IMR-90 (cell line): ENCODE measurements at regions not wholly inside any gene's neighbourhood (a gene's known extent, or its start where the extent isn't known, plus 50 kb on each side); places are given as distances from the start of the nearest gene placed in this dataset.

ENCODE experiments used
- ATAC-seq: fragments of 200-7000 bp; cut with Tn5 transposase; 2 replicates; pipeline ENCODE4 v1.9.1; 2020; ENCODE audit warnings: low read depth, mild to moderate bottlenecking, moderate library complexity
- BruUV-seq: library from RNA; stranded (reverse); fragments of 400-500 nt; replicated peaks from 2 replicates; lab custom pipeline; 2021; lab: Mats Ljungman, UMichigan
- CTCF ChIA-PET: fragments of 300-600 bp; formaldehyde crosslinking; extraction: SDS; loops from one replicate; lab custom pipeline; 2021; ENCODE audit warnings: antibody characterized with exemption; lab: Yijun Ruan, JAX
- POLR2A ChIA-PET: fragments of 300-600 bp; sonication (Branson Sonifier 250); formaldehyde crosslinking; loops from one replicate; lab custom pipeline; 2022; ENCODE audit warnings: antibody characterized with exemption; ENCODE audit not compliant: unreplicated experiment; lab: Charles Lee
- DNase-seq: peaks from one replicate; pipeline ENCODE4 v3.0.0; 2013
- H2AFZ ChIP-seq: replicated peaks from 2 replicates; pipeline ENCODE3; 2013; ENCODE audit warnings: low read length, mild to moderate bottlenecking; ENCODE audit not compliant: poor library complexity
- H2AK5ac ChIP-seq: 2 replicates; pipeline ENCODE4 v1.6.1; 2013; ENCODE audit warnings: low read depth, low read length, inconsistent platforms
- H2AK9ac ChIP-seq: replicated peaks from 2 replicates; pipeline ENCODE3; 2013; ENCODE audit warnings: mild to moderate bottlenecking, low read depth, low read length, moderate library complexity; ENCODE audit not compliant: poor library complexity
- H2BK120ac ChIP-seq: 2 replicates; pipeline ENCODE4 v1.6.1; 2013; ENCODE audit warnings: low read depth, low read length, inconsistent platforms
- H2BK15ac ChIP-seq: 3 replicates; pipeline ENCODE4 v1.6.1; 2013; ENCODE audit warnings: low read depth, low read length, inconsistent platforms
- H2BK20ac ChIP-seq: 2 replicates; pipeline ENCODE4 v1.6.1; 2013; ENCODE audit warnings: low read depth, mild to moderate bottlenecking, inconsistent platforms, low read length, moderate library complexity
- H2BK5ac ChIP-seq: 2 replicates; pipeline ENCODE4 v1.6.1; 2013; ENCODE audit warnings: mild to moderate bottlenecking, low read depth, low read length, inconsistent platforms; ENCODE audit not compliant: poor library complexity, severe bottlenecking
- H3K14ac ChIP-seq: replicated peaks from 2 replicates; pipeline ENCODE4 v1.6.1; 2013; ENCODE audit warnings: low read depth, low read length, inconsistent platforms
- H3K18ac ChIP-seq: 2 replicates; pipeline ENCODE4 v1.6.1; 2013; ENCODE audit warnings: low read depth, low read length, control low read depth
- H3K23ac ChIP-seq: 2 replicates; pipeline ENCODE4 v1.6.1; 2013; ENCODE audit warnings: low read depth, low read length, inconsistent platforms
- H3K27ac ChIP-seq: 2 replicates; pipeline ENCODE4 v1.5.1; 2013; ENCODE audit warnings: mild to moderate bottlenecking, control low read depth, low read length; ENCODE audit not compliant: insufficient read depth
- H3K27me3 ChIP-seq: 2 replicates; pipeline ENCODE4 v1.6.1; 2013; ENCODE audit warnings: low read length; ENCODE audit not compliant: control insufficient read depth, insufficient read depth
- H3K36me3 ChIP-seq: 2 replicates; pipeline ENCODE4 v1.6.1; 2013; ENCODE audit warnings: low read length, mixed read lengths; ENCODE audit not compliant: control insufficient read depth, insufficient read depth
- H3K4ac ChIP-seq: 2 replicates; pipeline ENCODE4 v1.6.1; 2013; ENCODE audit warnings: low read depth, low read length, inconsistent platforms
- H3K4me1 ChIP-seq: 2 replicates; pipeline ENCODE4 v1.6.1; 2013; ENCODE audit warnings: low read length, mixed read lengths; ENCODE audit not compliant: control insufficient read depth, insufficient read depth
- H3K4me2 ChIP-seq: 2 replicates; pipeline ENCODE4 v1.6.1; 2013; ENCODE audit warnings: low read depth, mild to moderate bottlenecking, control low read depth, low read length, moderate library complexity
- H3K4me3 ChIP-seq: 2 replicates; pipeline ENCODE4 v1.5.1; 2013; ENCODE audit warnings: low read depth, mild to moderate bottlenecking, control low read depth, low read length, moderate library complexity; ENCODE audit not compliant: insufficient read depth
- H3K56ac ChIP-seq: 2 replicates; pipeline ENCODE4 v1.6.1; 2013; ENCODE audit warnings: low read length, inconsistent platforms; ENCODE audit not compliant: insufficient read depth; ENCODE audit errors: extremely low read depth
- H3K79me1 ChIP-seq, 2 experiments: 2 replicates each; pipeline ENCODE4 v1.6.1; 2013; ENCODE audit warnings: low read length in 2 of 2, inconsistent platforms in 1 of 2, low read depth in 1 of 2
- H3K9ac ChIP-seq: 2 replicates; pipeline ENCODE4 v1.6.1; 2013; ENCODE audit warnings: low read depth, low read length, control low read depth
- H3K9me1 ChIP-seq: 2 replicates; pipeline ENCODE4 v1.6.1; 2013; ENCODE audit warnings: low read length, inconsistent platforms; ENCODE audit not compliant: insufficient read depth
- H3K9me3 ChIP-seq: 2 replicates; pipeline ENCODE4 v1.6.1; 2013; ENCODE audit warnings: low read length; ENCODE audit not compliant: control insufficient read depth, insufficient read depth
- H4K20me1 ChIP-seq: 2 replicates; pipeline ENCODE4 v1.6.1; 2013; ENCODE audit warnings: low read length, inconsistent platforms; ENCODE audit not compliant: insufficient read depth
- H4K5ac ChIP-seq: 2 replicates; pipeline ENCODE4 v1.6.1; 2013; ENCODE audit warnings: mild to moderate bottlenecking, low read depth, low read length, control low read depth
- H4K8ac ChIP-seq, 2 experiments: 2 replicates each; pipeline ENCODE4 v1.6.1; 2013; ENCODE audit warnings: low read depth in 2 of 2, low read length in 2 of 2, control low read depth in 1 of 2, inconsistent platforms in 1 of 2
- H4K91ac ChIP-seq: 2 replicates; pipeline ENCODE4 v1.6.1; 2013; ENCODE audit warnings: low read depth, low read length, inconsistent platforms; ENCODE audit not compliant: insufficient read depth
- BHLHE40 ChIP-seq: fragments of 150-350 bp; IDR thresholded peaks from 2 replicates; pipeline ENCODE4 v1.6.1; 2016; ENCODE audit warnings: mild to moderate bottlenecking, low read depth, low read length
- MAFK ChIP-seq: IDR thresholded peaks from 2 replicates; pipeline ENCODE4 v1.6.1; 2012; ENCODE audit warnings: low read depth, low read length, improper control_type of control experiment
- MAZ ChIP-seq: IDR thresholded peaks from 2 replicates; pipeline ENCODE4 v1.6.1; 2012; ENCODE audit warnings: low read depth, mild to moderate bottlenecking, low read length, improper control_type of control experiment, moderate library complexity, borderline replicate concordance
- NFE2L2 ChIP-seq: fragments of 150-350 bp; IDR thresholded peaks from 2 replicates; pipeline ENCODE4 v1.6.1; 2016; ENCODE audit warnings: low read depth, mild to moderate bottlenecking, low read length
- RCOR1 ChIP-seq: IDR thresholded peaks from 2 replicates; pipeline ENCODE4 v1.6.1; 2012; ENCODE audit warnings: mild to moderate bottlenecking, low read length, improper control_type of control experiment; ENCODE audit not compliant: insufficient replicate concordance
- SMC3 ChIP-seq: fragments of 150-350 bp; IDR thresholded peaks from 2 replicates; pipeline ENCODE4 v1.6.1; 2016; ENCODE audit warnings: low read depth, mild to moderate bottlenecking, antibody characterized with exemption, low read length, moderate library complexity
- WGBS, 2 experiments: methylation state at CpG; one replicate each; pipeline versions ENCODE4 v1.1.5 to v1.1.7; 2013; ENCODE audit warnings: missing lambda C conversion rate in 2 of 2; ENCODE audit not compliant: insufficient read length in 1 of 2; ENCODE audit errors: extremely low coverage in 2 of 2; 5-methylcytosine and 5-hydroxymethylcytosine counted together
- dilution Hi-C: fragments of 300-500 bp; cut with HindIII; formaldehyde crosslinking; loops from one replicate; pipeline ENCODE4 v1.14.3; 2018; ENCODE audit warnings: low sequenced_read_pairs; ENCODE audit not compliant: unreplicated experiment
- in situ Hi-C: fragments of 300-500 bp; cut with MboI; formaldehyde crosslinking; loops from 3 replicates; pipeline ENCODE4 v1.14.3; 2019; ENCODE audit warnings: low sequenced_read_pairs, inconsistent platforms, mixed read lengths
- intact Hi-C: fragments of 100-400 bp; cut with micrococcal nuclease; formaldehyde crosslinking; loops from 2 replicates; pipeline ENCODE4 v1.10.0; 2022
- TF ChIP-seq, protein P1 (sequence below): fragments of 150-350 bp; IDR thresholded peaks from 2 replicates; pipeline ENCODE4 v1.6.1; 2016; ENCODE audit warnings: low read depth, mild to moderate bottlenecking, low read length, moderate library complexity, borderline replicate concordance
- TF ChIP-seq, protein P2 (sequence below): fragments of 150-350 bp; IDR thresholded peaks from 2 replicates; pipeline ENCODE4 v1.6.1; 2017; ENCODE audit warnings: mild to moderate bottlenecking, antibody characterized with exemption, low read length, low read depth
- TF ChIP-seq, protein P3 (sequence below): conservative IDR thresholded peaks from 2 replicates; pipeline ENCODE4 v1.5.1; 2012; ENCODE audit warnings: mild to moderate bottlenecking, low read depth, low read length, improper control_type of control experiment

DNA sequence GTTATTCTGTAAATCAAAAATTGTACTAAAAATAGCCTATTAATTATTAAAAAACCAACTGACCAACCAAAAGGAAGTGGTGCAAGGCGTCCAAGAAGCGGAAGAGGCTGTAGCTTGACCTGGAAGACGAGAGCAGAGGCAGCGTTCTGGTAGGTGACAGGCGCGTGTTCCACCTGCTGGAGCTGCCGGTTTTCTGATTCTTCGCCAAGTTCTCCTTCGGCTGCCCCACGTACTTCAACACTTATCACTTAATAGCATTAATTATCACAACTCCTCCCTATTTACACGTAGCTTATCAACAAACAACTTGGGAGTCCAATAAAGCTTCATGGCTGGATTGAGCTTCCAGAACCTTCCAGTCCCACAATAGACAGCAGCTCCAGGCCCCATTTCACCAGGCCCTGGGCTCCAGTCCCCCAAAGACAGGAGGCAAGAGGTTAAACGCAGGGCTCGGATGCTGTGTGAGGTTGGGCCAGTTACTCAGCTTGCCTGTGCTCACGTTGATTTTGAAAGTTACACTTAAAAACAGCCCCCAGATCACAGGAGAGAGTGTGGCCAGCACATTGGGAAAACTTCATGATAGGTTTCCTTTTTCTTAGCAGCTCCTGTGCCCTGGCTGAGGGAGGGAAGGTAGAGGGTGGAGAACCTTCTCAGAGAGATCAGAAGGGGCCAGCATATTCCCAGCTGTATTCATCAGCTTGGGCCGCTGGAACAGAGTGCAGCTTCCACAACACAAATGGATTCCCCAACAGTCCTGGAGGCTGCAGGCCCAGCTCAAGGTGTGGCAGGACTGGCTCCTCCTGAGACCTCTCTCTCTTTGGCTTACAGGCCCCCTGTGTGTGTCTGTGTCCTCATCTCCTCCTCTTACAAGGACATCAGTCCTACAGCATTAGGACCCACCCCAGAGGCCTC lies 54.2 kb upstream of the FGF3 start (continued):
- no peak for TF ChIP-seq MAZ

DNA sequence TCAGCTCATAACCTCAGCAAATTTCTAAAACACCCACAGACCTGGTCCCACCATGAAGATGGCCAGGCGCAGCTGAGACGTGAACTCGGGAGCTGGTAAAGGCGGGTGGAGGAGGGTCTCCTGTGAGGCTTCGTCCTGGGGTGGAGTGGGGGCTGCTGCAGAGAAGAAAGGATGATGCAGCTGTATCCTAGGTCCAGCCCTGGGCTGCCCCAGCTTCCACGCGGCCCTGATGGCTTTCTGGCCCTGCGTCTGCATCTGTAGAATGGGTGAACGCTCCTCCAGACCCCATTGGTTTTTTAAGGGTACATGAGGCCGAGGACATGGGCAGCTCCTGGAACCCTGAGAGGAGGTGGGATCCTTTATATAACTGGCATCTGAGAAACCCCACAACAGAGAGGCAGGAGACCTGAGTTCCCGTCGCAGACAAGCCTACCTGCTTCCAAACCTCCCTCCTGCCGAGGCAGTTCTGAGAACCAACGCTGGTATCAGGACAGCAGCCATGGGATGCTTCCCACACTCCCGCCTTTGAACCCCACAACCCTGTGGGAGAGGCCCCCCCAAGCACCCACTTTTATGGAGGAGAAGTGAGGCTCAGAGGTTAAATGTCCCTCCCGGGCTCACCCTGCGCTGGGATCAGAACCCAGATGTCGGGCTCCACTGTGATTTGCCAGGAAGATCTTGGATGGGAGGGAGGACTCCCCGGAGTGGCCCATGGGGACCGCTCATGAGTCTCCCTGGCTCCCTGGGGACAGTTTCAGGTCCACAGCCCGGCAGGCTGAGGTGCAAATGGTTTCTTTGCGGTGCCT lies 55.2 kb upstream of the FGF3 start:
- H3K36me3 ChIP-seq = no peaks in the 10 kb centered on the region
- TF ChIP-seq BHLHE40 (no peak), NFE2L2 (no peak), MAFK (no peak), MAZ (no peak), RCOR1 (no peak), SMC3 (no peak)
- TF ChIP-seq, protein P1, sequence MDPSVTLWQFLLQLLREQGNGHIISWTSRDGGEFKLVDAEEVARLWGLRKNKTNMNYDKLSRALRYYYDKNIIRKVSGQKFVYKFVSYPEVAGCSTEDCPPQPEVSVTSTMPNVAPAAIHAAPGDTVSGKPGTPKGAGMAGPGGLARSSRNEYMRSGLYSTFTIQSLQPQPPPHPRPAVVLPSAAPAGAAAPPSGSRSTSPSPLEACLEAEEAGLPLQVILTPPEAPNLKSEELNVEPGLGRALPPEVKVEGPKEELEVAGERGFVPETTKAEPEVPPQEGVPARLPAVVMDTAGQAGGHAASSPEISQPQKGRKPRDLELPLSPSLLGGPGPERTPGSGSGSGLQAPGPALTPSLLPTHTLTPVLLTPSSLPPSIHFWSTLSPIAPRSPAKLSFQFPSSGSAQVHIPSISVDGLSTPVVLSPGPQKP = no peak
- TF ChIP-seq, protein P2, sequence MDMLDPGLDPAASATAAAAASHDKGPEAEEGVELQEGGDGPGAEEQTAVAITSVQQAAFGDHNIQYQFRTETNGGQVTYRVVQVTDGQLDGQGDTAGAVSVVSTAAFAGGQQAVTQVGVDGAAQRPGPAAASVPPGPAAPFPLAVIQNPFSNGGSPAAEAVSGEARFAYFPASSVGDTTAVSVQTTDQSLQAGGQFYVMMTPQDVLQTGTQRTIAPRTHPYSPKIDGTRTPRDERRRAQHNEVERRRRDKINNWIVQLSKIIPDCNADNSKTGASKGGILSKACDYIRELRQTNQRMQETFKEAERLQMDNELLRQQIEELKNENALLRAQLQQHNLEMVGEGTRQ = no peak
- TF ChIP-seq, protein P3, sequence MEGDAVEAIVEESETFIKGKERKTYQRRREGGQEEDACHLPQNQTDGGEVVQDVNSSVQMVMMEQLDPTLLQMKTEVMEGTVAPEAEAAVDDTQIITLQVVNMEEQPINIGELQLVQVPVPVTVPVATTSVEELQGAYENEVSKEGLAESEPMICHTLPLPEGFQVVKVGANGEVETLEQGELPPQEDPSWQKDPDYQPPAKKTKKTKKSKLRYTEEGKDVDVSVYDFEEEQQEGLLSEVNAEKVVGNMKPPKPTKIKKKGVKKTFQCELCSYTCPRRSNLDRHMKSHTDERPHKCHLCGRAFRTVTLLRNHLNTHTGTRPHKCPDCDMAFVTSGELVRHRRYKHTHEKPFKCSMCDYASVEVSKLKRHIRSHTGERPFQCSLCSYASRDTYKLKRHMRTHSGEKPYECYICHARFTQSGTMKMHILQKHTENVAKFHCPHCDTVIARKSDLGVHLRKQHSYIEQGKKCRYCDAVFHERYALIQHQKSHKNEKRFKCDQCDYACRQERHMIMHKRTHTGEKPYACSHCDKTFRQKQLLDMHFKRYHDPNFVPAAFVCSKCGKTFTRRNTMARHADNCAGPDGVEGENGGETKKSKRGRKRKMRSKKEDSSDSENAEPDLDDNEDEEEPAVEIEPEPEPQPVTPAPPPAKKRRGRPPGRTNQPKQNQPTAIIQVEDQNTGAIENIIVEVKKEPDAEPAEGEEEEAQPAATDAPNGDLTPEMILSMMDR = no peak
- H3K4ac ChIP-seq = no peak overlapping the region
- no peak overlapping the region for H2AK9ac ChIP-seq
- dilution Hi-C loops = no loop called here
- 78% methylated on average over 4 of the region's 22 CpGs; no CpG with 5 or more reads in 1 of the 2 experiments for WGBS, 2 experiments
- no peak overlapping the region for H2AFZ ChIP-seq
- no peaks in the 10 kb centered on the region for H3K79me1 ChIP-seq
- no peak overlapping the region for H3K56ac ChIP-seq
- no peak for DNase-seq
- intact Hi-C loops = no loop called here
- H3K18ac ChIP-seq = no peak overlapping the region
- no peak overlapping the region for H3K14ac ChIP-seq
- no peak overlapping the region for H2BK15ac ChIP-seq
- no TSS peak for BruUV-seq
- no peak overlapping the region for H2BK120ac ChIP-seq
- no peak overlapping the region for H3K4me2 ChIP-seq
- H2BK5ac ChIP-seq = no peak overlapping the region
- no peak overlapping the region for H2AK5ac ChIP-seq
- in situ Hi-C loops = no loop called here
- H2BK20ac ChIP-seq = no peak overlapping the region
- peaks cover 3% of the 10 kb centered on the region for H3K9me3 ChIP-seq
- no peaks in the 10 kb centered on the region for H4K20me1 ChIP-seq
- peaks cover 6% of the 10 kb centered on the region; the same call in 1 of the 2 replicates for H3K9me1 ChIP-seq
- H4K8ac ChIP-seq = no peak overlapping the region
- no peak overlapping the region for H3K23ac ChIP-seq
- peaks cover 53% of the 10 kb centered on the region for H3K27me3 ChIP-seq
- H3K4me1 ChIP-seq = no peaks in the 10 kb centered on the region
- no peak overlapping the region for H4K91ac ChIP-seq
- no peak overlapping the region for H3K4me3 ChIP-seq
- ChIA-PET POLR2A (no interaction called here), CTCF (interaction anchor here (0.8 kb wide), 1 partner anchor 14 kb away, joined by 4 read pairs; no protein-coding TSS in a partner anchor)
- ATAC-seq = no peak
- no peak overlapping the region for H3K27ac ChIP-seq
- no peak overlapping the region for H4K5ac ChIP-seq
- no peak overlapping the region for H3K9ac ChIP-seq
